NCI-H345 (cell line): ENCODE measurements at regions not wholly inside any gene's neighbourhood (a gene's known extent, or its start where the extent isn't known, plus 50 kb on each side); places are given as distances from the start of the nearest gene placed in this dataset.
"Not testable (repeated sequence)": the region's sequence is repeated elsewhere in the genome, so short reads cannot be mapped to it uniquely, and the experiment has no call there.

Experiments
- DNase-seq: peaks from one replicate; lab custom pipeline; 2025; lab: John Stamatoyannopoulos, UW

GRCh38 chr2:18077704-18078103 lies 199.2 kb downstream of the KCNS3 start:
- no peak for DNase-seq

- no peak for DNase-seq
Measured at GRCh38 chr2:18077231-18077630, 198.8 kb downstream of the KCNS3 start.

GRCh38 chr2:18074476-18074875 lies 196.0 kb downstream of the KCNS3 start:
- DNase-seq: no peak

- no peak for DNase-seq
Measured at GRCh38 chr2:18073601-18074000, 195.1 kb downstream of the KCNS3 start.

- DNase-seq: no peak
Measured at GRCh38 chr2:18067588-18068384, 189.3 kb downstream of the KCNS3 start.

- DNase-seq: no peak
Measured at GRCh38 chr2:18066894-18067293, 188.4 kb downstream of the KCNS3 start.

- no peak for DNase-seq
Measured at GRCh38 chr2:18066066-18066465, 187.6 kb downstream of the KCNS3 start.

- no peak for DNase-seq
Measured at GRCh38 chr2:18065249-18065648, 186.8 kb downstream of the KCNS3 start.

GRCh38 chr2:18063826-18064470 lies 185.5 kb downstream of the KCNS3 start:
- DNase-seq: no peak

- DNase-seq: no peak
Measured at GRCh38 chr2:18062892-18063291, 184.4 kb downstream of the KCNS3 start.

- no peak for DNase-seq
Measured at GRCh38 chr2:18061717-18062116, 183.2 kb downstream of the KCNS3 start.

GRCh38 chr2:18057657-18058056 lies 179.2 kb downstream of the KCNS3 start:
- DNase-seq: no peak

- no peak for DNase-seq
Measured at GRCh38 chr2:18055290-18055689, 176.8 kb downstream of the KCNS3 start.

GRCh38 chr2:18050001-18050400 lies 171.5 kb downstream of the KCNS3 start:
- DNase-seq: no peak

GRCh38 chr2:18049325-18049724 lies 170.9 kb downstream of the KCNS3 start:
- DNase-seq: no peak

- DNase-seq: no peak
Measured at GRCh38 chr2:18047896-18048657, 169.6 kb downstream of the KCNS3 start.

- DNase-seq: no peak
Measured at GRCh38 chr2:18047213-18047611, 168.7 kb downstream of the KCNS3 start.

- no peak for DNase-seq
Measured at GRCh38 chr2:18046558-18047212, 168.2 kb downstream of the KCNS3 start.

GRCh38 chr2:18046017-18046416 lies 167.6 kb downstream of the KCNS3 start:
- no peak for DNase-seq

GRCh38 chr2:18045230-18045629 lies 166.8 kb downstream of the KCNS3 start:
- DNase-seq: no peak

- DNase-seq: not testable (repeated sequence)
Measured at GRCh38 chr2:18017381-18017780, 138.9 kb downstream of the KCNS3 start.

- no peak for DNase-seq
Measured at GRCh38 chr2:18009891-18010290, 131.4 kb downstream of the KCNS3 start.
